ENCODE measurements at regions not wholly inside any gene's neighbourhood (a gene's known extent, or its start where the extent isn't known, plus 50 kb on each side); places are given as distances from the start of the nearest gene placed in this dataset.
"Not testable (repeated sequence)": the region's sequence is repeated elsewhere in the genome, so short reads cannot be mapped to it uniquely, and the experiment has no call there.

GRCh38 chrX:113990669-113991068 lies 593.2 kb upstream of the HTR2C start:
- H3K4me3 Mint-ChIP-seq; H3K27me3 Mint-ChIP-seq; DNase-seq; H3K9me3 Mint-ChIP-seq (ENCODE audit: low read depth); H3K27ac Mint-ChIP-seq; CTCF ChIA-PET; intact Hi-C loops (cut with DNase I, micrococcal nuclease); H3K4me1 Mint-ChIP-seq; ATAC-seq; POLR2A ChIA-PET; H3K36me3 Mint-ChIP-seq (ENCODE audit: low read depth): not testable (repeated sequence)

DNA sequence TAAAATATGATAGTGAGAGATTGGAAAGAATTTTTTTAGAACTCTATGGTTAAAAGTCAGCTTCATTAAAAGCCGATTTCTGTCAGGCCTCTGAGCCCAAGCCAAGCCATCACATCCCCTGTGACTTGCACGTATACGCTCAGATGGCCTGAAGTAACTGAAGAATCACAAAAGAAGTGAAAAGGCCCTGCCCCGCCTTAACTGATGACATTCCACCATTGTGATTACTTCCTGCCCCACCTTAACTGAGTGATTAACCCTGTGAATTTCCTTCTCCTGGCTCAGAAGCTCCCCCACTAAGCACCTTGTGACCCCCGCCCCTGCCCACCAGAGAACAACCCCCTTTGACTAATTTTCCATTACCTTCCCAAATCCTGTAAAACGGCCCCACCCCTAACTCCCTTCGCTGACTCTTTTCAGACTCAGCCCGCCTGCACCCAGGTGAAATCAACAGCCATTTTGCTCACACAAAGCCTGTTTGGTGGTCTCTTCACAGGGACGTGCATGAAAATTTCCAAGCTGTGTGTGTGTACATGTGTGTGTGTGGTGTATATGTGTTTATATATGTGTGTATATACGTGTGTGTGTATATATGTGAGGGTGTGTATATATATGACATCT lies 595.5 kb upstream of the HTR2C start:
- H3K36me3 Mint-ChIP-seq (ENCODE audit: low read depth); CTCF ChIA-PET; H3K27me3 Mint-ChIP-seq; H3K4me1 Mint-ChIP-seq; POLR2A ChIA-PET; ATAC-seq; H3K9me3 Mint-ChIP-seq (ENCODE audit: low read depth); DNase-seq; H3K27ac Mint-ChIP-seq; intact Hi-C loops (cut with DNase I, micrococcal nuclease); H3K4me3 Mint-ChIP-seq: not testable (repeated sequence)

DNA sequence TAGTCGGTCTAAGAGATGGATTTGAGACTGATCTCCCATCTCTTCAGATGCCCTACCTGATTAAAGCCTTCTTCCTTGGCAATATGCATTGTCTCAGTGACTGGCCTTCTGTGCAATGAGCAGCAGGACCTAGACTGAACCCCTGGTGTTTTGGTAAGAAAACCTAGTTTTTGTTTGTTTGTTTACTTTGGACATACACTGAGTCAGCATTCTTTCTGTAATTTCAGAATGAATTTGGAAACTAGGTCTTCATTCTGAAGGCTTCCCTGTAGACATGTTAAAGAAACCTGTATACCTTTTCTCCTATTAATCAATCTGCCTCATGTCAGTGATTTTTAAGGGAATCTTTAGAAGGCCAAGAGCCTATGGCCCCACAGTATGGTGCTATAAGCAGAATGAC lies 597.5 kb upstream of the HTR2C start:
- no peak for DNase-seq
- ChIA-PET CTCF (no interaction called here), POLR2A (no interaction called here)
- intact Hi-C loops (cut with DNase I, micrococcal nuclease), result no loop called here
- ATAC-seq, result no peak
- Mint-ChIP-seq H3K36me3 (ENCODE audit: low read depth) (no peaks in the 10 kb centered on the region), H3K27ac (no peak overlapping the region), H3K9me3 (ENCODE audit: low read depth) (peaks cover under 1% of the 10 kb centered on the region), H3K4me1 (no peaks in the 10 kb centered on the region), H3K4me3 (no peak overlapping the region), H3K27me3 (no peaks in the 10 kb centered on the region)

DNA sequence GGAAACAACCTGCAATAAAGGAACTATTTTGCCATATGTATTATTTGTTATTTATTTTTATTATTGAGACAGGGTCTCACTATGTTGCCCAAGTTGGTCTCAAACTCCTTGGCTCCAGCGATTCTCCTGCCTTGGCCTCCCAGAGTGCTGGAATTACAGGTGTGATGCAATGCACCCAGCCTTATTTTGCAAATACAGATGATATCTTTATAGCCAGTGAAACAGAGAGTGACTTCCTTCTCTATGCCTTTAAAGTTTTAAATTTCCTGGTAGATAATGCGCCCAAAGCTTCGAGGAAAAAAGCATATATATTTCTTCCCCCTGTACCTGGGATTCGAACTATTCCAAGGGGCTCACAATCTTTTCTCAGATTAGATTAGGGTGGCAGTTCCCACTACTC lies 601.1 kb upstream of the HTR2C start:
- ChIA-PET POLR2A (no interaction called here), CTCF (no interaction called here)
- Mint-ChIP-seq H3K27me3 (no peaks in the 10 kb centered on the region), H3K9me3 (ENCODE audit: low read depth) (peaks cover 2% of the 10 kb centered on the region), H3K4me1 (no peaks in the 10 kb centered on the region), H3K36me3 (ENCODE audit: low read depth) (no peaks in the 10 kb centered on the region), H3K4me3 (no peak overlapping the region), H3K27ac (no peak overlapping the region)
- intact Hi-C loops (cut with DNase I, micrococcal nuclease), result no loop called here
- DNase-seq (no peak), ATAC-seq (no peak)

GRCh38 chrX:113980953-113981352 lies 602.9 kb upstream of the HTR2C start:
- H3K27me3 Mint-ChIP-seq, result no peaks in the 10 kb centered on the region
- H3K4me1 Mint-ChIP-seq, result no peaks in the 10 kb centered on the region
- no peaks in the 10 kb centered on the region for H3K36me3 Mint-ChIP-seq (ENCODE audit: low read depth)
- POLR2A ChIA-PET, result no interaction called here
- peaks cover 2% of the 10 kb centered on the region for H3K9me3 Mint-ChIP-seq (ENCODE audit: low read depth)
- intact Hi-C loops (cut with DNase I, micrococcal nuclease), result no loop called here
- CTCF ChIA-PET, result no interaction called here
- ATAC-seq (no peak), DNase-seq (no peak)
- H3K27ac Mint-ChIP-seq, result no peak overlapping the region
- no peak overlapping the region for H3K4me3 Mint-ChIP-seq

- no peaks in the 10 kb centered on the region for H3K4me1 Mint-ChIP-seq
- intact Hi-C loops (cut with DNase I, micrococcal nuclease), result no loop called here
Measured at GRCh38 chrX:113977887-113978286, 606.0 kb upstream of the HTR2C start.

GRCh38 chrX:113975441-113975840 lies 608.4 kb upstream of the HTR2C start:
- no peak for ATAC-seq
- Mint-ChIP-seq H3K4me3 (no peak overlapping the region), H3K9me3 (ENCODE audit: low read depth) (no peaks in the 10 kb centered on the region), H3K27ac (no peak overlapping the region), H3K36me3 (ENCODE audit: low read depth) (no peaks in the 10 kb centered on the region), H3K27me3 (no peaks in the 10 kb centered on the region), H3K4me1 (no peaks in the 10 kb centered on the region)
- no peak for DNase-seq
- ChIA-PET POLR2A (no interaction called here), CTCF (no interaction called here)
- intact Hi-C loops (cut with DNase I, micrococcal nuclease), result no loop called here

More at GRCh38 chrX:113977887-113978286, 606.0 kb upstream of the HTR2C start:
- POLR2A ChIA-PET, result no interaction called here
- H3K9me3 Mint-ChIP-seq (ENCODE audit: low read depth), result peaks cover 2% of the 10 kb centered on the region
- H3K36me3 Mint-ChIP-seq (ENCODE audit: low read depth), result no peaks in the 10 kb centered on the region
- no peaks in the 10 kb centered on the region for H3K27me3 Mint-ChIP-seq
- H3K4me3 Mint-ChIP-seq, result no peak overlapping the region
- DNase-seq, result no peak
- ATAC-seq, result no peak
- H3K27ac Mint-ChIP-seq, result no peak overlapping the region
- CTCF ChIA-PET, result no interaction called here

DNA sequence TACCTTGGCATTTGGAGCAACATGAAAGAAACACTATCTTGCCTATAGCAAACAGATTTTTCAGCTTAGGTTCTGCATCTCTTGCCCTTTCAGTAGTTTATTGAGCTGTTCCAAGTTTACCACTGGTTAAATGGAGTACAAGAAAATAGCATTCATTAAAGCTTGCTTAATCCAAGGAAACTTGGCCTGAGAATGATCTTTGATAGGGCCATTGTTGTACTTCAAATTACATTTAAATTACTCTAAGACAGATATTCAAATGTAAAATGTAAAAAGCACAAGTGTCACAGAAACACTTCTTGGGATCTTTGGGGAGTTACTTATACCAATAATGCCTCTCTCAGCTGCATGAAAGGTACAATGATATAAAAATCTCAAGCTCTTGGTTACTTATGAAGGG lies 609.0 kb upstream of the HTR2C start:
- Mint-ChIP-seq H3K36me3 (ENCODE audit: low read depth) (no peaks in the 10 kb centered on the region), H3K27me3 (no peaks in the 10 kb centered on the region), H3K4me1 (no peaks in the 10 kb centered on the region), H3K4me3 (no peak overlapping the region), H3K27ac (no peak overlapping the region), H3K9me3 (ENCODE audit: low read depth) (no peaks in the 10 kb centered on the region)
- DNase-seq, result no peak
- ChIA-PET POLR2A (no interaction called here), CTCF (no interaction called here)
- ATAC-seq, result no peak
- intact Hi-C loops (cut with DNase I, micrococcal nuclease), result no loop called here

DNA sequence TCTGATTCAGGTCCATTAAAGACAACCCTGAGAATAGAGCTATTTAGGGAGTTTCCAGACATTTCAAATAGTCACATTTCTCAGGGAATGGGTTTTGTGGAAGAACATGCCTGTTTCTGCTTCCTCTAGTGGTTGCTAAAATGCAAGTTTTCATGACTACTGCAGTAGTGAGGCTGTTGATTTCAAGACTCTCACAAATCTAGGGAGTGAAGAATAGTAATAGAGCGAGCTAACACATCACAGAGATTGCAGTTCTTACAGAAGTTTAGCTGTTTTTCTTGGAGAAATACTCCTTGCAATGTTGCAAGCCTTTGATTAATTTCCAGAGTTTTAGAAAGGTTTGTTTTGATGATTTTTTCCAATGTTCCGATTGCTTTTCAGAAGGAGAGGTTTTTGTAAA lies 610.2 kb upstream of the HTR2C start:
- ChIA-PET CTCF (no interaction called here), POLR2A (no interaction called here)
- no peak for ATAC-seq
- intact Hi-C loops (cut with DNase I, micrococcal nuclease), result no loop called here
- Mint-ChIP-seq H3K4me3 (no peak overlapping the region), H3K4me1 (no peaks in the 10 kb centered on the region), H3K27ac (no peak overlapping the region), H3K9me3 (ENCODE audit: low read depth) (no peaks in the 10 kb centered on the region), H3K36me3 (ENCODE audit: low read depth) (no peaks in the 10 kb centered on the region), H3K27me3 (no peaks in the 10 kb centered on the region)
- no peak for DNase-seq

DNA sequence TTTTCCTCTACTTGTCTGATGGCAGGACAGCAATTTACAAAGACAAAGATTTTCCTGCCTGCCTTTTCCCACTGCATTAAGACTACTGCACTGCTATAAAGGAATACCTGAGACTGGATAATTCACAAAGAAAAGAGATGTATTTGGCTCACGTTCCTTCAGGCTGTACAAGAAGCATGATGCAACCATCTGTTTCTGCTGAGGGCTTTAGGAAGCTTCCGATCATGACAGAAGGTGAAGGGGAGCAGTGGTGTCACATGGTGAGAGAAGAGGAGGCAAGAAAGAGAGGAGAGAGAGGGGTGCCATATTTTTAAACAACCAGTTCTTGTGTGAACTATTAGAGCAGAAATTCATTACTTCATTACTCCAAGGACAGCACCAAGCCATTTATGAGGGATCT lies 617.1 kb upstream of the HTR2C start:
- intact Hi-C loops (cut with DNase I, micrococcal nuclease), result no loop called here

GRCh38 chrX:113962343-113962742 lies 621.5 kb upstream of the HTR2C start:
- POLR2A ChIA-PET, result no interaction called here
- ATAC-seq, result no peak
- Mint-ChIP-seq H3K4me3 (no peak overlapping the region), H3K27me3 (no peaks in the 10 kb centered on the region), H3K4me1 (no peaks in the 10 kb centered on the region), H3K36me3 (ENCODE audit: low read depth) (no peaks in the 10 kb centered on the region), H3K27ac (no peak overlapping the region), H3K9me3 (ENCODE audit: low read depth) (no peaks in the 10 kb centered on the region)
- CTCF ChIA-PET, result no interaction called here
- intact Hi-C loops (cut with DNase I, micrococcal nuclease), result no loop called here
- DNase-seq, result no peak

More for the DNA sequence above, 617.1 kb upstream of the HTR2C start:
- H3K4me3 Mint-ChIP-seq, result no peak overlapping the region
- no peaks in the 10 kb centered on the region for H3K27me3 Mint-ChIP-seq
- CTCF ChIA-PET, result no interaction called here
- ATAC-seq (no peak), DNase-seq (no peak)
- no peaks in the 10 kb centered on the region for H3K36me3 Mint-ChIP-seq (ENCODE audit: low read depth)
- POLR2A ChIA-PET, result no interaction called here
- no peaks in the 10 kb centered on the region for H3K9me3 Mint-ChIP-seq (ENCODE audit: low read depth)
- no peak overlapping the region for H3K27ac Mint-ChIP-seq
- H3K4me1 Mint-ChIP-seq, result no peaks in the 10 kb centered on the region

DNA sequence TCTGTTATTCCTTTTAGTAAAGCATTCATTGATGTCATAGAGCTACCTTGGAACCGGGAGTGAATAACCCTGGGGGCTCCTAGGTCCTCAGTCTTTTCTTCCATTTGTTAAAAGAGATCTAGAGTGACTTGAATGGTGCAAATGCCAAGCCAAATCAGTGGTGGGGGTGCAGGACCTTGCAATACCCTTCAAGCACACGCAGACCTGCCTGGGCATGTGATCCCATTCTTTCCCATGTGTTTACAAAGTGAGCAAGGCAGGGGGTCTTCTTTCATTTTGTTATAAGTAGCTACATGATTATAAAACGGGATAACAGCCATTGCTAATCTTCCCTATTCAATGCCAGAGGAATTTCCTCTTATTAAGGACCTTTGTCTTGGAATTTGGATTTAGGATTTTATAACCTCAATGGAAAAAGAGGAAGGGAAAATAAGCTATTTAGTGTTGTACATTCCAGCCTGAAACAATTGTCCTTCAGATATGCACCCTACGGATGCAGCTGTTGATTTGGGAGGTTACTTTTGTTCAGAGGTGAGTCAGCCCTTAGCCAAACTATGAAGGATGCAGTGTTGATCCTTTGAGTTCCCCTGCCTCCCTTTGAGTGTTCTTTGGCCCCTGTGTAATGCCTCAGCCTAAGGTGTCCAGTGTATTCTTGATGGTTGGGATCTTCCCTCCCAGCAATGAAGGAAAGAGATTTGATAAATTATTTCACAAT lies 623.8 kb upstream of the HTR2C start:
- Mint-ChIP-seq H3K27me3 (no peaks in the 10 kb centered on the region), H3K27ac (no peak overlapping the region), H3K9me3 (ENCODE audit: low read depth) (no peaks in the 10 kb centered on the region), H3K36me3 (ENCODE audit: low read depth) (no peaks in the 10 kb centered on the region), H3K4me3 (no peak overlapping the region), H3K4me1 (no peaks in the 10 kb centered on the region)
- DNase-seq (no peak), ATAC-seq (no peak)
- CTCF ChIA-PET, result interaction anchor here (0.7 kb wide), 1 partner anchor 236 kb away, joined by 3 read pairs; no protein-coding TSS in a partner anchor
- POLR2A ChIA-PET, result no interaction called here
- intact Hi-C loops (cut with DNase I, micrococcal nuclease), result no loop called here

All from activated CD4-positive, alpha-beta T cell treated with anti-CD3 and anti-CD28 coated beads for 36 hours (primary cell).